ENCODE measurements at regions not wholly inside any gene's neighbourhood (a gene's known extent, or its start where the extent isn't known, plus 50 kb on each side); places are given as distances from the start of the nearest gene placed in this dataset.

- TF ChIP-seq BHLHE40 (IDR thresholded peaks at IDR 0.05; ENCODE audit: borderline replicate concordance) (no peak), ZNF384 (IDR thresholded peaks at IDR 0.05) (no peak), FOXK2 (IDR thresholded peaks at IDR 0.05) (no peak), L3MBTL2 (conservative IDR thresholded peaks at IDR 0.05) (no peak), PKNOX1 (IDR thresholded peaks at IDR 0.05) (no peak), FOXM1 (IDR thresholded peaks at IDR 0.05; ENCODE audit: borderline replicate concordance) (no peak), SP1 (IDR thresholded peaks at IDR 0.05) (no peak)
Measured at GRCh38 chr12:114762490-114763110, 78.6 kb upstream of the TBX3 start.
